ENCODE measurements at regions not wholly inside any gene's neighbourhood (a gene's known extent, or its start where the extent isn't known, plus 50 kb on each side); places are given as distances from the start of the nearest gene placed in this dataset.
A peak's percentile ranks its signal among the peaks of the same experiment; 100 is the strongest.
"Not testable (repeated sequence)": the region's sequence is repeated elsewhere in the genome, so short reads cannot be mapped to it uniquely, and the experiment has no call there.

DNA sequence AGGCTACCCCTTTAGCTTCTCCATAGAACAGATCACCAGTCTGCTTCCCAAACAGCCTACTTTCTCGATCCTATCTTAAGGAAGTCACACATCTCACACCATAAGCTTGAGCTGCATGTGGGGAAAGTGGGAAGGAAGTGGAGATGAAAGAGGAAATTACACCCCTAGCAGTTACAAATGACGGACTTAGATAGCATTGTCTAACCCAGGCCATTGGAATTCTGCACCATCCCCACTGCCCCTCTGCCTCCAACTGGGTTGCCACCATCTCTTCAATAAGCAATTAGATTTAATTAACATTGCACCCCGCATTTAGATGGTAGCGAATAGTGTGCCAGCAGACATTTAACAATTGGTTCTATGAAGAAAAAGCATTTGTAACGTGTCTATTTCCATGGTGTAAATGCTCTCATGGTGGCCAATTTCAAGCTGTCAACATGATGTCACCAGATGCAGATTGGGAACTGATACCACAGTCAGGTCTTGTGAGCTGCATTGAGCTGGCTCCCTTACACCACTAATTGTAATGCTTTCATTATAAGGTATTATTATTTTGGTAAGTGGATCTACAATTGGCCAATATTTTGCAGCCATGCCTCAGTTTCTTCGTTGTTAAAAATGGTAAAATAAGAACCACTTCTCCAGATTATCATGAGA is 124.7 kb downstream of the CD24 start:
- no peak for DNase-seq (ENCODE audit: low spot score)
- FAIRE-seq: no peak

DNA sequence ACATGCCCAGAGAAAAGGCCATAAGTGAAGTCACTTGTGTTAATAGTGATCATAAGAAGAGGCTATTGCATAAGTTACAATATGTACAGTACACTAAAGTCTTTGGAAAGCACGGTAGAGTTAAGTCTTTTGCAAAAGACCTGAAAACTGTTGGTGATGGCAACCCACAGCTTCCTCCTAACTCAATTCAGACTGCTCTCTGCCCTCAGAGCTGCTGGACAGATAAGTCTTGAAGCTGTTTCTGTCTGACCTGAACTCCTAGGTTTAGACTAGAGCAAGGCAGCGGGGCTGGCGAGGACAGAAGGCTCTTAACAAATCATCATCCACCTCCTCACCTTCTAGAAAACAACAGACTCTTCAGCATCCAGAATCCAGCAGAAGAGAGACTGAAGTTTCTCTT is 125.4 kb downstream of the CD24 start:
- DNase-seq (ENCODE audit: low spot score) (no peak), FAIRE-seq (no peak)

DNA sequence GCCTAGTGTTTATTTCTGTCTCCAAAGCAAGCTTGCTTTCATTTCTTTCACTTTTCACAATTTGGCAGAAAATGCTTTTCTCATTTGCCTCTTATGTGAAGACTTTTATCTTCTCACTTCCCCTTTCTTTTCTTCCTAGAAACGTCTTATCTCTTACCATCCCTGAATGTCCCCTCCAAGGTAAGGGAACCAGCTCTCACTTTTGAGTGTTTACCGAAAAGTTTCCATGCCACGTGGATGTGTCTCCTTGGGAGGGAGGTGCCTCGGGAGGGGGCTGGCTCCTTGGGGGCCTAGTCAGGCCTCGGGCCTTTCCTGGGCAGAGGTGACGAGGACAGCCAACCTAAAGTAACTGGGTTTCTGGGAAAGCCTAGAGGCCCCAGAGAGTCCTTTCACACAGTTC is 127.4 kb downstream of the CD24 start:
- FAIRE-seq: no peak
- DNase-seq (ENCODE audit: low spot score): no peak

DNA sequence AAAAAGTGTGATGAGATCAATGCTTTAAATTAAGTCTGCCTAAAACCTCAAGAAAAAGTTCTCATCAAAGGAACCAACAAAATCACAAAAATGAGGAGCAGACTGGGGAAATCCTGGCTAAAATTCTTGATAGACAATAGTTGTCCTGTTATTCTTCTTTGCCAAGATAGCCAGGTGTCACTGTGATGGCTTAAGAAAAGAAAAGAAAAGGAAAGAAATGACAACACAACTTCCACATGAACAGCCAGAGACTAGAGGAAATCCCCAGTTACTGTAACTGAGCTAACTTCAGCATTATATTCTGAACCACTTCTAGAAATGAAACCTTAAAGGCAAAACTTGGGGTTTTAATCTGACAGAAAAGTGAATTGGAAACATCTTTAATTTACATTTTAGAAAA is 129.6 kb downstream of the CD24 start:
- FAIRE-seq (no peak), DNase-seq (ENCODE audit: low spot score) (no peak)

DNA sequence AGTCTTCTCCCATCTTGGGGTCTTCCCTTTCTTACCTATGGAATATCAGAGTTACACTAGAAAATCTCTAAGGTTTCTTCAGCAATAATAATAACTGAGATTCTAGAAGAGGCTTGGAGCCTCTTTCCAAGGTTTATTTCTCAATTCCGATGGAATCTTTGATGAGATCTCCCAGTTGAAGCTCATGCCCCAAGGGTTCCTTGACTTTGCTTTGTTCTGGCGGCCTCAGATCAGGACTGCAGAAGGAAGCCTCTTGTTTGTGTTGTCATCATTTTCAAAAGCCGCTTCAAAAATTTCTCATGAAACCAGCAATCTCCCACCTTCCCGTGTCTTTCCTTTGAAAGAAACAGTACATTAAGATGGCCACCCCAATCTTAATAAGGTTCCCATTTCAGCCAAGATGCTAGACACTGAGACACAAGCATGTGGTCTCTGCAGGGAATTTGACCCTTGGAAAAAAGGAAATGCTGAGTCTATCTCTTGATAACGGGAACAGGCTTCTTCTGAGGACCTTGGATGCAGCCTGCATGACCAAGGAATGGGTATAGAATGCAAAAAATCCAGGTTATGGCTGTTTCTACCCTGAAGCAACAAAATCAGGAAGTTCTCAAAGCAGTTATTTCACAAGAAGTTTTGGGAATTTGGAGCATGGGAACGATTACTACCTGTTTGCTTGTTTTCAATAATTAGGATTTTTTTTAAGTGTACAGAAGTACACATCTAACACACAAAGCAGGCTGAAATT is 141.6 kb downstream of the CD24 start:
- DNase-seq (ENCODE audit: low spot score) (no peak), FAIRE-seq (no peak)

DNA sequence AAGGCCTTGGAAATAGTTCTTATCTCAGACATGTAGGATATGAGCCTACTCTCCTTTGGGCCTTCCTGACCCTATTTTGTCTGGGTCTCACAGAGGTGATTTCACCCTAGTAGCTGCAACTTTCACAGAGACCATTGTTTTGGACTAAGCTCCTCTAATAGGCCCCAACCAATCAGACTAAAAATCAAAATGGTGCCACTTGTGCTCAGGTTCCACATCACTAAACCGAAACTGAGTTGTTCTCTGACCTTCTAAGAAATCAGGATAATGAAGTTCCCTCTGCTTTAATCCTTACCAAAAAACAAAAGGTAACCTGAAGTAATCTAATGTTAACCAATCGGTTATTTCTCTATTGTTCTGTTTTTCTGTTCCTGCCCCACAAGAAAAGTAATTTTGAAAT is 143.6 kb downstream of the CD24 start:
- DNase-seq (ENCODE audit: low spot score): no peak
- FAIRE-seq: no peak

DNA sequence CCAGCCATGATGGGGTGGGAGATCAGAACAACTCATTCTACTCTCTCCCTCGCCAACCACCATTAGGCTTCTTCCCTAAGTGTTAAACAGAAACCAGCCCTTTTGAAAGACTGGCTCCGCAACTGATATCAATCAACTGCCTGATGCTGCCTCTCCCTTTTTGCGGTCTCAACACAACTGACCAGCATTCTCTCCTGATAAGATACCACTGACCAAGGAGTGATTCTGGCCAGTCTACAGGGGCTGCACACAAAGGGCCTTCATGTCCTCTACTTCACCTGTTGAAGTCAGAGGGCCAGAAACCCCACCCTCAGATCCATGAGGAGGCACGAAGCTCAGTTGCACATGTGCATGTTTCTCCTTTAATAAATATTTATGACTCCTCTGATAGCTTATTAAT is 145.1 kb downstream of the CD24 start:
- FAIRE-seq (no peak), DNase-seq (ENCODE audit: low spot score) (no peak)

DNA sequence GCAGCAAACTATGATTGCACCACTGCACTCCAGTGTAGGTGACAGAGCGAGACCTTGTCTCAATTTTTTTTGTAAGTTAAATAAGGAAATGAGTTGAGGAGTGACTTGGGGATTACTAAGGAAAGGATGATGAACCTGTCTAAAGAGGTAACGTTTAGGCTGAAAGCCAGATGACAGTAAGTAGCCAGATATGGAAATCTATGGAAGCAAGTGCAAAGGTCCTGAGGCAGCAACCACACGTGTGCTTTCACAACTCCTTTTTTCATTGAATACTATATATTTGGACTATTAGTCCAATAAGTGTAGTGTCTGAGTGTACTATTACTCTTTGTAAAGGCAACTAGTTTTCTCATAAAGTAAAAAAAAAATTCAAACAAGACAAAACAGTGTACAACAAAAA is 147.4 kb downstream of the CD24 start:
- DNase-seq (ENCODE audit: low spot score): no peak
- FAIRE-seq: no peak

DNA sequence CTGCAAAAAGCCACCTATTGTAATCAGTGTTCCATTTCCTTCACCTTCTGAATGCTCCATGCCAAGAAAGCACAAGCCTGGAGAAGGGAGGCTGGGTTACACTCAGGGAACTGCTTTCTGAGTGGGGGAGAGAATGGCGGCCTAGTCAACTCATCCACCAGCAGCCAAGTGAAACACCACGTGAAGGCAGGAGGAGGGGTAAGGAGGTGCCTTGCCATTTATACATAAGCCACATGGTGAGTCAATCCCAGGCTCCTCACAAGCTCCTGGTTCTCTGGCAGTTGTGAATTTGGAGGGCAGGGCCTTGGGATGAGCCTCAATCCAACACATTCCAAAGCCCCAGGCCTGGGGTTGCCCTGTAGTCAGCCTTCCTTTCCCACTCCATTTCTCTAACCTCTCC is 149.4 kb downstream of the CD24 start:
- DNase-seq (ENCODE audit: low spot score): no peak

DNA sequence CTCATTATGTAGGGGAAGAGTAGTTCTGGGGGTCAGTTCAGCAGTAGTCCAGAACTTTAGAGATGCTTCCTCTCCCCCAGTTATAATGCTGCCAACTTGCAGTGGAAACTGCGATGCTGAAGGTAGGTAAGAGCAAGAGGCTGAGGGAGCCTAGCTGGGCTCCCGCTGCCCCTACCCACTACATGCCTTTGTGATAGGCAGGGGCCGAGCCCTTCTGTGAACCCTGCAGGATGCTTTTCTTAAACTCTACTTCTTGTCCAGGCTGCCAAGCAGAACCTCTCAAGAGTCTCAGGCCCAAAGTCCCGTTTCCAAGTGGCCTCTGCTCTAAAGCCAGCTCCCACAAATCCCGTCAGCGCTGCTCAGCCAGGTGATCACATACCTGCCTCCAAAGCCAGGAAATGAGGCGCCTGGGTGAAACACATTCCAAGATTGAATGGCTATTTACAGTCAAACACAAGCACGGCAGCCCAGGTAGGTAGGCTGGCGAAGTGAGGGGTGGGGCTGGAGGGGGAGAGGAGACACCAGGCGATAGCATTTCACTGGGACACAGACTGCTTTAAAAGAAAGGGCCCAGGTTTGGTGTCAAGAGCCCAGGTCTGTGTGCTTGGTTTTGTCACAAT is 150.7 kb downstream of the CD24 start:
- DNase-seq (ENCODE audit: low spot score): no peak
- no peak for FAIRE-seq

More for the DNA sequence above, 149.4 kb downstream of the CD24 start:
- no peak for FAIRE-seq

DNA sequence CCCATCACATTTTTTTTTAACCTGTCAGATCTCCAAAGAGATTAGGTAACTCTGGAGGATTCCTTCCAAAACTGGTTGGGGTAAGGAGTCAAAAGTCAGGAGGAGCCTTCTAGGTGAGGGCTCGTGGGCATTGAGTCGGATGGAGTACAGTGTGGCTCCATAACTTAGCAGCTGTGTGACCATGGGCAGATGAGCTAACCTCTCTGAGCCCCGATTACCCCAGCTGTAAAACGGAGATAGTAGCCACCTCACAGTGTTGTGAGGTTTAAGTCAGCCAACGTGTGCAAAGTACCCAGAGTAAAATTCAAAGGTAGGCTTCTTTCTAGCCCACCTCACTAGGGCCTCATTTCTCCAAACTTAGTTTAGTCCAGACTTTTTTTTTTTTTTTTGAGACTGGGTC is 151.5 kb downstream of the CD24 start:
- no peak for FAIRE-seq
- no peak for DNase-seq (ENCODE audit: low spot score)

DNA sequence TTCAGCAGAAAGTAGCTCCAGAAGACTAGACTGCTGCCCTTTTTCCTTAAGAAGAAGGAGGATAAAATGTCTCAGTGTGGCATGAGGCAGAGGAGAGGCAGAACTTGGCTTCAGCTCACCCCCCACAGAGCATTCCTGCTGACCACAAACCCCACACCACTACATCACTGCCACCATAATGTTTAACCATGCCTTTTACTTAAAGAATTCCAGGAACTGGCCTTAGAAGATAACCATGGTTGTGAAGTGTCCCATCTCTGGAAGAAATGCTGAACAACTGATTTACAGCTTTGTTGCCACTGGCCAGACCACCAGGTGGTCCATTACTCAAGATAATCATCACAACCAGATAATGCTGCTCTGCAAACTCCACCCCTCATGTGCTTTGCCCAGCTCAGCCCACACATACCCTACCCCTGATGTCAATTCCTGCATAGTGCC is 154.1 kb downstream of the CD24 start:
- DNase-seq (ENCODE audit: low spot score) (peak; percentile 53), FAIRE-seq (no peak)

DNA sequence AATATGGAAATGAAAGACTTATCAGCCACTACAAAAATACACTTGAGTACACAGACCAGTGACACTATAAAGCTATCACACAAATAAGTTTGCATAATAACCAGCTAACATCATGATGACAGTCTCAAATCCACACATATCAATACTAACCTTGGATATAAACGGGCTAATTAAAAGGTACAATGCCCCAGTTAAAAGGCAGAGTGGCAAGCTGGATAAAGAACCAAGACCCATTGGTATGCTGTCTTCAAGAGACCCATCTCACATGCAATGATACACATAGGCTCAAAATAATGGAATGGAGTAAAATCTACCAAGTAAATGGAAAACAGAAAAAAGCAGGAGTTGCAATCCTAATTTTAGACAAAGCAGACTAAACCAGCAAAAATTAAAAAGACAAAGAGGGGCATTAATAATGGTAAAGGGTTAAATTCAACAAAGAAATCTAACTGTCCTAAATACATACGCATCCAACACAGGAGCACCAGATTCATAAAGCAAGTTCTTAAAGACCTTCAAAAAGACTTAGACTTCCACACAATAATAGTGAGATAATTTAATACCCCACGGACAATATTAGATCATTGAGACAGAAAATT is 163.3 kb downstream of the CD24 start:
- FAIRE-seq: no peak
- no peak for DNase-seq (ENCODE audit: low spot score)

DNA sequence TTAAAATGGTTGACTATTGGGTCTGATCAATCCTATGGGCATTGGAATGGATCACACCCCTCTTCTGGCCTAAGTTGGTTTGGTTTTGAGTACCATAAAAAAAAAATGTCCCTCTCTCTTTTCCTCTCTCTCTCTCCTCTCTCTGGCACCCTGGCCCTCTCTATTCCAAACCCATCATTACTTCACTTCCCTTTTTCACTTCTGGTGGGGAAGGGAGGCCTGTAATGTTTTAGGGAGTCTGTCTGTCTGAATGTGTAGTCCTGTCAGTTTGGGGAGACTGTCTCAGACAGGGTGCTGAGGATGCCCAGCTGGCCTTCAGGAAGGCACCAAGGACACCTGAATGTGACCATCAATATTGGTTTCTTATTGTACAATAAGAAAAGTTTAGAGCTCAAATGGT is 165.8 kb downstream of the CD24 start:
- no peak for FAIRE-seq
- no peak for DNase-seq (ENCODE audit: low spot score)

DNA sequence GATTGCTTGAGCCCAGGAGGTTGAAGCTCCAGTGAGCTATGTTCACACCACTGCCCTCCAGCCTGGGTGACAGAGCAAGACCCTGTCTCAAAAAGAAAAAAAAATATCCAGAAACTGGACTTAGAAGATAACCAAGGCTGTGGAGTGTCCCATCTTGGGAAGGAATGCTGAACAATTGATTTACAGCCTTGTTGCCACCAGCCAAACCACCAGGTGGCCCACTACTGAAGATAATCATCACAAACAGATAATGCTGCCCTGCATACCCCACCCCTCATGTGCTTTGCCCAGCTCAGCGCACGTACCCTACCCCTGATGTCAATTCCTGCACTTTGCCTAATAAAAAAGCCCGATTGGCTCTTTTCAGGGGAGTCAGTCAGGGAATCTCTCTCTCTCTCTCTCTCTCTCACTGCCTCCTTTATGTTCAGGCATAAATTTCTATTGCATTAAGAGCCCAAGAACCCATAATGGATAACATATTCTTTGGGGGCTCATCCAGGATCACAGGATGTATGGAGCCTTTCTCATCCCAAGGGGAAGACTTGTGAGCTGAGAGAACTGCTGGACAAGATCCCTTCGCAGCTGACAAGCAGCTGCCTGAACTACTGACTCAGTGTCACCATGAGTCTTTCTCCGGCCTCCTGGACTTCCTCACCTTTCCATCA is 166.4 kb downstream of the CD24 start:
- no peak for DNase-seq (ENCODE audit: low spot score)
- FAIRE-seq: no peak

DNA sequence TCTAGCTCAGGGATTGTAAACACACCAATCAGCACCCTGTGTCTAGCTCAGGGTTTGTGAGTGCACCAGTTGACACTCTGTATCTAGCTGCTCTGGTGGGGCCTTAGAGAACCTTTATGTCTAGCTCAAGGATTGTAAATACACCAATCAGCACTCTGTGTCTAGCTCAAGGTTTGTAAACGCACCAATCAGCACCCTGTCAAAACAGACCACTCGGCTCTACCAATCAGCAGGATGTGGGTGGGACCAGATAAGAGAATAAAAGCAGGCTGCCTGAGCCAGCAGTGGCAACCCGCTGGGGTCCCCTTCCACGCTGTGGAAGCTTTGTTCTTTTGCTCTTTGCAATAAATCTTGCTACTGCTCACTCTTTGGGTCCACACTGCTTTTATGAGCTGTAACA is 168.3 kb downstream of the CD24 start:
- not testable (repeated sequence) for FAIRE-seq; DNase-seq (ENCODE audit: low spot score)

DNA sequence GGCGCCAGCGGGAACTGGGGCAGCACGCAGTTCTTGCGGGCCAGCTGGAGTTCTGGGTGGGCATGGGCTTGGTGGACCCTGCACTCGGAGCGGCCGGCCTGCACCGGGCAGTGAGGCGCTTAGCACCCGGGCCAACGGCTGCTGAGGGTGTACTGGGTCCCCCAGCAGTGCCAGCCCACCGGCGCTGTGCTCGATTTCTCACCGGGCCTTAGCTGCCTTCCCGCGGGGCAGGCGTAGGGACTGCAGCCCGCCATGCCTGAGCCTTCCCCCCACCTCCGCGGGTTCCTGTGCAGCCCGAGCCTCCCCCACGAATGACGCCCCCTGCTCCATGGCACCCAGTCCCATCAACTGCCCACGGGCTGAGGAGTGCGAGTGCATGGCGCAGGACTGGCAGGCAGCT is 168.8 kb downstream of the CD24 start:
- FAIRE-seq (no peak), DNase-seq (ENCODE audit: low spot score) (no peak)

DNA sequence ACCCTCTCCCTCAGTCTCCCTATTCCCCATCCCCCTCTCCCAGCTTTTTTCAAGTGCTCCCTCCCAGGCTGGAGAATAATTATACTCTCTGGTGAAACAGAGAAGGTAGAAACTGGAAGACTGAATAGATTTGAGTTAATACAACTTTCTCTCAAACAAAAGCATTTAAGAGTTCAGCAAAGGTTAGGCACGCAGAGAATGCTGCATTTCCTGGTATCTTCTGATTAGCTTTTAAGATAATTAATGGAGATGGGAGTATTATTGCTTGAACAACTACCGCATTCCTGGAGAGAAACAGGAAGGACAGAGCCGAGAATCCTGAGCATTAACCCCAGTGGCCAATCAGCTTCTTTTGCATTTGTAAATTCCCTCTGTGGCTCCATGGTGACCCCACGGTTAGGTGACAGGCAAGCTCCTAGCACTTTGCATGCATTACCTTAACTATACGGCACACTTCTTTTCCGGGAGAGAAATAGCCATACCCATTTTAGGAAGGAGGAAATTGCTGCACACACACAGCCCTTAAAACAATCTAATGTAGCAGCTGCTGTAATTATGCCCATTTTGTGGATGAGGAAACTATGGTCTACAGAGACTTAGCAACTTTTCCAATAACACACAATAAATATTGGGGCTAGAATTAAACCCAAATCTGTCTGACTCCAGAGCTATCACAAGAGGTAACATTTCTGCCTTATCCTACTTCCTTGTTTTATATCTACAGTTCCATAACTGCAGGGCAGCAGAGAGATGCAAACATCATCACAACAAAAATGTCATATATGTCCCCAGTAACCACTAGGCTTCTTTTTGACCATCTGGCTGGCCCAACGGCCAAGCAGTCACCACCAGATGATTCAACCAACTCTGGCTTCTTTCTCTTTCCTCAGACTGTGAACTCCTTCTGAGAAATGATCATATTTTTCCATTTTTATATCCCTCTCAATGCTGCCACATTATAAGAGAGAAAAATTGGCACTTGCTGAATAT is 169.9 kb downstream of the CD24 start:
- FAIRE-seq (no peak), DNase-seq (ENCODE audit: low spot score) (no peak)

DNA sequence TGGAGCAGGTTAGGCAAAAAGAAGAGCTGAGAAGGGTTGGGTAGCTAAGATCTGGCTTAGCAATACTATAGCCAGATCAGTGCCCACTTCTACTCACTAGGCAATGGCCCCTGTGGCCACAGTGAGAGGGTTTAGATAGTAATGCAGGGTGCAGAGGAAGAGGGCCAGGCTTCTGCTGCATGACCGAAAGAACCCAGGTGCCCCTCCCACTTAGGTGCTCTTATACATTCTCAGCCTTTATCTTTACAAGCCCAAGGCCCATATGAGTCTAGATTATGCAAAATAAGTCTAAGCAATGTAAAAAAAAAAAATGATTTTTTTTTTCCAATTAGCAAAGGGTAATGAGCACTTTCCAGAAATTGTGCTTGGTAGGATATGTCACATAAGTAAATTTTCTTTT is 171.3 kb downstream of the CD24 start:
- no peak for FAIRE-seq
- no peak for DNase-seq (ENCODE audit: low spot score)

DNA sequence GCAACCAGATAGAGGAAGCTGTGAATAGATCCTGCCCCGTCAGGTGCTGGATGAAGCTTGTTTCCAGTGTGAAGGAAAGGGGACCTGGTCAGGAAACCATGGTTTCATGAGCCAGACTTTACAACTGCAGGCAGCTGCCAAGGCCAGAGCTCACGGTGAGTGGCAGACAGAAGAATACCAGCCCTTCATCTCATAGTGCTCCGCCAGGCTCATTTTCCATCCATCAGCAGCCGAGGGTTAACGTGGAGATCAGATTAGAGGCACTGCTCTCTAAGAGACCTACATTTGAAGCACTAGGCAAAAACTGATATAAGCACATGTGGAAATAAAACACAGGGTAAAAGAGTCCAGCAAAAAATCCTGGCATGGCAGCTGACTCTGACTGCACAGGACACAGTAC is 172.4 kb downstream of the CD24 start:
- no peak for FAIRE-seq
- no peak for DNase-seq (ENCODE audit: low spot score)

DNA sequence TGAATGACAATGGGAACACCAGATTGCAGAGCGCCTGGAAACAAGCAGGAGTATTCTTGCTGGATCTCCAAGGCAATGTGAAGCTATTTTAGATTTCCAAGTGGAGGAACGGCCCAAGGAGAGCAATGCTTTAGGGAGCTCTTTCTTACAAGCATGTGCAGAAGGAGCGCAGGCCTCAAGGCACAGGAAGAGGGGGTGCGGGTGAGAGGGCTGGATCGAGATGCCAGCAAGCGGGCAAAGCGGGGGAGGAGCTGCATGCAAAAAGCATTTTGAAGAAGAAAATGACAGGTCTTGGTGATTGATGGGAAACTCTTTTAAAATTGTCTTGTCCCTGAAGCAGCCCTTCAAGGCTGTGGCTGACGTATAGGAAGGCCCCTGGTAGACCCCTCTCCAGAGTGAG is 171.9 kb downstream of the QRSL1 start:
- DNase-seq (ENCODE audit: low spot score) (no peak), FAIRE-seq (no peak)
